Smooth muscle cell (in vitro differentiated cells): ENCODE measurements at regions not wholly inside any gene's neighbourhood (a gene's known extent, or its start where the extent isn't known, plus 50 kb on each side); places are given as distances from the start of the nearest gene placed in this dataset.

Experiments
- DNase-seq: peaks from one replicate; lab custom pipeline; 2025; ENCODE audit not compliant: unreplicated experiment; lab: John Stamatoyannopoulos, UW
- H2AFZ ChIP-seq: fragments of 200-600 bp; sonication (generic); 2 replicates; pipeline ENCODE4 v1.6.0; 2016; ENCODE audit warnings: antibody characterized with exemption, low read depth, mild to moderate bottlenecking
- H3F3A ChIP-seq: fragments of 200-600 bp; sonication (generic); 2 replicates; pipeline ENCODE4 v1.6.0; 2017; ENCODE audit warnings: antibody characterized with exemption, low read depth
- H3K27ac ChIP-seq: fragments of 200-600 bp; sonication (generic); 2 replicates; pipeline ENCODE4 v1.5.1; 2016; ENCODE audit warnings: low read depth, mild to moderate bottlenecking
- H3K27me3 ChIP-seq: fragments of 200-600 bp; sonication (generic); 2 replicates; pipeline ENCODE4 v1.6.1; 2016; ENCODE audit warnings: low read depth, mild to moderate bottlenecking
- H3K36me3 ChIP-seq: fragments of 200-600 bp; sonication (generic); 2 replicates; pipeline ENCODE4 v1.5.1; 2016; ENCODE audit warnings: low read depth
- H3K4me1 ChIP-seq: fragments of 200-600 bp; sonication (generic); 2 replicates; pipeline ENCODE4 v1.5.1; 2016; ENCODE audit warnings: low read depth
- H3K4me2 ChIP-seq: fragments of 200-600 bp; sonication (generic); 2 replicates; pipeline ENCODE4 v1.6.0; 2016; ENCODE audit warnings: mild to moderate bottlenecking
- H3K4me3 ChIP-seq: fragments of 200-600 bp; sonication (generic); 2 replicates; pipeline ENCODE4 v1.5.1; 2016; ENCODE audit warnings: mild to moderate bottlenecking
- H3K79me2 ChIP-seq: fragments of 200-600 bp; sonication (generic); 2 replicates; pipeline ENCODE4 v1.6.0; 2016; ENCODE audit warnings: low read depth, mild to moderate bottlenecking
- H3K9ac ChIP-seq: fragments of 200-600 bp; sonication (generic); 2 replicates; pipeline ENCODE4 v1.6.0; 2016; ENCODE audit warnings: low read depth
- H3K9me3 ChIP-seq: fragments of 200-600 bp; sonication (generic); replicated peaks from 2 replicates; pipeline ENCODE4 v1.5.1; 2016; ENCODE audit warnings: low read depth
- H4K20me1 ChIP-seq: fragments of 200-600 bp; sonication (generic); 2 replicates; pipeline ENCODE4 v1.6.0; 2016; ENCODE audit warnings: low read depth
- CTCF ChIP-seq: fragments of 200-600 bp; sonication (generic); IDR thresholded peaks from 2 replicates; pipeline ENCODE4 v1.5.1; 2017; ENCODE audit warnings: borderline replicate concordance, mild to moderate bottlenecking, antibody characterized with exemption; ENCODE audit not compliant: insufficient read depth, poor library complexity, severe bottlenecking
- WGBS: methylation state at CpG from one replicate; pipeline ENCODE4 v1.1.7; 2016; ENCODE audit warnings: low lambda C conversion rate; 5-methylcytosine and 5-hydroxymethylcytosine counted together

- Histone ChIP-seq H3K9ac (no peak overlapping the region), H2AFZ (no peak overlapping the region), H4K20me1 (no peaks in the 10 kb centered on the region), H3K9me3 (no peaks in the 10 kb centered on the region), H3K79me2 (no peaks in the 10 kb centered on the region), H3K4me1 (no peaks in the 10 kb centered on the region), H3K4me3 (no peak overlapping the region), H3K4me2 (no peak overlapping the region), H3F3A (no peaks in the 10 kb centered on the region), H3K27me3 (no peaks in the 10 kb centered on the region), H3K27ac (no peak overlapping the region), H3K36me3 (no peaks in the 10 kb centered on the region)
- WGBS: 91% methylated on average over 14 of the region's 15 CpGs
- no peak for TF ChIP-seq CTCF
- no peak for DNase-seq
Measured at GRCh38 chr1:99146129-99146848, 118.0 kb upstream of the PLPPR4 start.

GRCh38 chr1:99149952-99150351 is 114.3 kb upstream of the PLPPR4 start:
- DNase-seq: no peak
- Histone ChIP-seq H3K27me3 (no peaks in the 10 kb centered on the region), H2AFZ (no peak overlapping the region), H4K20me1 (no peaks in the 10 kb centered on the region), H3K27ac (no peak overlapping the region), H3K36me3 (no peaks in the 10 kb centered on the region), H3K4me3 (no peak overlapping the region), H3K9me3 (no peaks in the 10 kb centered on the region), H3F3A (no peaks in the 10 kb centered on the region), H3K9ac (no peak overlapping the region), H3K4me2 (no peak overlapping the region), H3K4me1 (no peaks in the 10 kb centered on the region), H3K79me2 (no peaks in the 10 kb centered on the region)
- 82% methylated on average over 3 of the region's 3 CpGs for WGBS
- TF ChIP-seq CTCF: no peak

- H2AFZ ChIP-seq: no peak overlapping the region
- no peaks in the 10 kb centered on the region for H3K27me3 ChIP-seq
- no peak for DNase-seq
- H3K79me2 ChIP-seq: no peaks in the 10 kb centered on the region
- no peaks in the 10 kb centered on the region for H4K20me1 ChIP-seq
- TF ChIP-seq CTCF: no peak
- H3F3A ChIP-seq: no peaks in the 10 kb centered on the region
- no peak overlapping the region for H3K27ac ChIP-seq
- no peaks in the 10 kb centered on the region for H3K4me1 ChIP-seq
- H3K4me3 ChIP-seq: no peak overlapping the region
- 56% methylated on average over 1 of the region's 1 CpG for WGBS
- H3K4me2 ChIP-seq: no peak overlapping the region
- no peaks in the 10 kb centered on the region for H3K36me3 ChIP-seq
- H3K9ac ChIP-seq: no peak overlapping the region
- no peaks in the 10 kb centered on the region for H3K9me3 ChIP-seq
Measured at GRCh38 chr1:99152132-99152531, 112.2 kb upstream of the PLPPR4 start.

- no peaks in the 10 kb centered on the region for H3K27me3 ChIP-seq
- H3K36me3 ChIP-seq: no peaks in the 10 kb centered on the region
- H3K79me2 ChIP-seq: no peaks in the 10 kb centered on the region
- DNase-seq: no peak
- H3K9me3 ChIP-seq: no peaks in the 10 kb centered on the region
- no peaks in the 10 kb centered on the region for H4K20me1 ChIP-seq
- no peak overlapping the region for H2AFZ ChIP-seq
- no peak for TF ChIP-seq CTCF
- H3K4me2 ChIP-seq: no peak overlapping the region
- H3K4me3 ChIP-seq: no peak overlapping the region
- no peaks in the 10 kb centered on the region for H3K4me1 ChIP-seq
- no peak overlapping the region for H3K9ac ChIP-seq
- H3F3A ChIP-seq: no peaks in the 10 kb centered on the region
- WGBS: 87% methylated on average over 2 of the region's 2 CpGs
- no peak overlapping the region for H3K27ac ChIP-seq
Measured at GRCh38 chr1:99163671-99164070, 100.6 kb upstream of the PLPPR4 start.
